Endothelial cell (in vitro differentiated cells): ENCODE measurements at regions not wholly inside any gene's neighbourhood (a gene's known extent, or its start where the extent isn't known, plus 50 kb on each side); places are given as distances from the start of the nearest gene placed in this dataset.
"Not testable (repeated sequence)": the region's sequence is repeated elsewhere in the genome, so short reads cannot be mapped to it uniquely, and the experiment has no call there.

ENCODE experiments used
- DNase-seq: peaks from one replicate; pipeline ENCODE4 v3.0.0; 2021; ENCODE audit warnings: low spot score
- H3K27ac Mint-ChIP-seq: one replicate; pipeline ENCODE4 v1.8.0; 2021; ENCODE audit warnings: mixed read lengths, inconsistent platforms; ENCODE audit not compliant: unreplicated experiment
- H3K27me3 Mint-ChIP-seq: one replicate; pipeline ENCODE4 v1.8.0; 2021; ENCODE audit warnings: mild to moderate bottlenecking, moderate library complexity, mixed read lengths, inconsistent platforms; ENCODE audit not compliant: unreplicated experiment
- H3K36me3 Mint-ChIP-seq: one replicate; pipeline ENCODE4 v1.8.0; 2021; ENCODE audit warnings: mild to moderate bottlenecking, low read depth, mixed read lengths, inconsistent platforms; ENCODE audit not compliant: unreplicated experiment
- H3K4me1 Mint-ChIP-seq: one replicate; pipeline ENCODE4 v1.8.0; 2021; ENCODE audit warnings: mild to moderate bottlenecking, mixed read lengths, inconsistent platforms; ENCODE audit not compliant: unreplicated experiment
- H3K4me3 Mint-ChIP-seq: one replicate; pipeline ENCODE4 v1.8.0; 2021; ENCODE audit warnings: mild to moderate bottlenecking, mixed read lengths, inconsistent platforms; ENCODE audit not compliant: unreplicated experiment
- H3K9me3 Mint-ChIP-seq: one replicate; pipeline ENCODE4 v1.8.0; 2021; ENCODE audit warnings: mixed read lengths, inconsistent platforms; ENCODE audit not compliant: unreplicated experiment
- TF ChIP-seq, protein P1 (sequence below): fragments of 200-600 bp; sonication (generic); IDR thresholded peaks from one replicate; pipeline ENCODE4 v1.5.0; 2021; ENCODE audit warnings: antibody characterized with exemption; ENCODE audit not compliant: unreplicated experiment

DNA sequence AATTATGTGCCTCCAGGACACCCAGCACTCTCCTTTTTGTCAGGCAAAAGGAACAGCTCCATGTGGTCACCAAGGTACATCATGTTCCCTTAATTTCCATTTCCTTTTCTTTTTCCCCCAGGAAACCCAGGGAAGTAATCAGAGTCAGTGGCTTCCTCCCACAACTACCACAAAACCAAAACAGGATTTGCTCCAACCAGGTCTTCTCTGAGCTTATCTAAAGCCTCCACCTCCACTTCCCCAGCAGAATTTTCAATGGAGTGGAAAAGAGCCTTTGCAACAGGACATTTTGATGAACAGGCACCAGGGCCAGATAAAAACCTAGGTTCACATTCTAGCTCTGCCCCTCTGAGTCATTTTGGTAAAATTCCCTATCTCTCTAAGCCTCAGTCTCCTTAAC is 154.3 kb downstream of the NR2F2 start:
- H3K36me3 Mint-ChIP-seq = no peaks in the 10 kb centered on the region
- TF ChIP-seq, protein P1, sequence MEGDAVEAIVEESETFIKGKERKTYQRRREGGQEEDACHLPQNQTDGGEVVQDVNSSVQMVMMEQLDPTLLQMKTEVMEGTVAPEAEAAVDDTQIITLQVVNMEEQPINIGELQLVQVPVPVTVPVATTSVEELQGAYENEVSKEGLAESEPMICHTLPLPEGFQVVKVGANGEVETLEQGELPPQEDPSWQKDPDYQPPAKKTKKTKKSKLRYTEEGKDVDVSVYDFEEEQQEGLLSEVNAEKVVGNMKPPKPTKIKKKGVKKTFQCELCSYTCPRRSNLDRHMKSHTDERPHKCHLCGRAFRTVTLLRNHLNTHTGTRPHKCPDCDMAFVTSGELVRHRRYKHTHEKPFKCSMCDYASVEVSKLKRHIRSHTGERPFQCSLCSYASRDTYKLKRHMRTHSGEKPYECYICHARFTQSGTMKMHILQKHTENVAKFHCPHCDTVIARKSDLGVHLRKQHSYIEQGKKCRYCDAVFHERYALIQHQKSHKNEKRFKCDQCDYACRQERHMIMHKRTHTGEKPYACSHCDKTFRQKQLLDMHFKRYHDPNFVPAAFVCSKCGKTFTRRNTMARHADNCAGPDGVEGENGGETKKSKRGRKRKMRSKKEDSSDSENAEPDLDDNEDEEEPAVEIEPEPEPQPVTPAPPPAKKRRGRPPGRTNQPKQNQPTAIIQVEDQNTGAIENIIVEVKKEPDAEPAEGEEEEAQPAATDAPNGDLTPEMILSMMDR = no peak
- peaks cover 9% of the 10 kb centered on the region for H3K4me1 Mint-ChIP-seq
- H3K27ac Mint-ChIP-seq = no peak overlapping the region
- peaks cover 3% of the 10 kb centered on the region for H3K27me3 Mint-ChIP-seq
- no peak overlapping the region for H3K4me3 Mint-ChIP-seq
- DNase-seq = no peak
- no peaks in the 10 kb centered on the region for H3K9me3 Mint-ChIP-seq

DNA sequence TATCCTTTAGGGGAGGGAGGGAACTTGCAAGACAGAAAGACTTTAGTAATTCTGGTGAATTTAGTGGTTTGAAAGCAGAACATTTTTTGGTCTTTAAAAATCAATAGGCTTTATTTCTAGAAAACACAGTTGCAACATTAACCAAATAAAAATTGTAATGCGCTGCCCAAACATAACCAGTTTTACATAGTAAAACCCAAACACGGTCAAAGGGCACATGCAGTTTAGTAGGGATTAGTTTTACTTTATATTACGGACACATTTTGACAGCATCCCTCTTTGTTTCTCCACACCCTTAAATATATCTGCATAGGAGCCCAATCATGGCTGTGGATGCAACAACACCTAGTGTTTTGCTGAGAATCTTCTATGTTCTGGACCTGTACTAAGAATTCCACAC is 156.7 kb downstream of the NR2F2 start:
- H3K36me3 Mint-ChIP-seq = no peaks in the 10 kb centered on the region
- no peak overlapping the region for H3K4me3 Mint-ChIP-seq
- H3K27ac Mint-ChIP-seq = no peak overlapping the region
- H3K9me3 Mint-ChIP-seq = no peaks in the 10 kb centered on the region
- H3K27me3 Mint-ChIP-seq = peaks cover 6% of the 10 kb centered on the region
- TF ChIP-seq, protein P1 = no peak
- peaks cover 9% of the 10 kb centered on the region for H3K4me1 Mint-ChIP-seq
- no peak for DNase-seq

DNA sequence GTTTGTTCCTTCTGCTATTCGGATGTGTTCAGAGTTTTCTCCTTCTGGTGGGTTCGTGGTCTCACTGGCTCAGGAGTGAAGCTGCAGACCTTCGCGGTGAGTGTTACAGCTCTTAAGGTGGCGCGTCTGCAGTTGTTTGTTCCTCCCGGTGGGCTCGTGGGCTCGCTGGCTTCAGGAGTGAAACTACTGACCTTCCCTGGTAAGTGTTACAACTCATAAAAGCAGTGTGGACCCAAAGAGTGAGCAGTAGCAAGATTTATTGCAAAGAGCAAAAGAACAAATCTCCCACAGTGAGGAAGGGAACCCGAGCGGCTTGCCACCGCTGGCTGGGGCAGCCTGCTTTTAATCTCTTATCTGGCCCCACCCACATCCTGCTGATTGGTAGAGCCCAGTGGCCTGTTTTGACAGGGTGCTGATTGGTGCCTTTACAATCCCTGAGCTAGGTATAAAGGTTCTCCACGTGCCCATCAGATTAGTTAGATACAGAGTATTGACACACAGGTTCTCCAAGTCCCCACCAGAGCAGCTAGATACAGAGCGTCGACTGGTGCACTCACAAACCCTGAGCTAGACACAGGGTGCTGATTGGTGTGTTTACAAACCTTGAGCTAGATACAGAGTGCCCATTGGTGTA is 160.7 kb downstream of the NR2F2 start:
- H3K36me3 Mint-ChIP-seq, DNase-seq, H3K27me3 Mint-ChIP-seq, H3K9me3 Mint-ChIP-seq, H3K27ac Mint-ChIP-seq, H3K4me1 Mint-ChIP-seq: not testable (repeated sequence)
- H3K4me3 Mint-ChIP-seq = peak overlapping the region; percentile 82

DNA sequence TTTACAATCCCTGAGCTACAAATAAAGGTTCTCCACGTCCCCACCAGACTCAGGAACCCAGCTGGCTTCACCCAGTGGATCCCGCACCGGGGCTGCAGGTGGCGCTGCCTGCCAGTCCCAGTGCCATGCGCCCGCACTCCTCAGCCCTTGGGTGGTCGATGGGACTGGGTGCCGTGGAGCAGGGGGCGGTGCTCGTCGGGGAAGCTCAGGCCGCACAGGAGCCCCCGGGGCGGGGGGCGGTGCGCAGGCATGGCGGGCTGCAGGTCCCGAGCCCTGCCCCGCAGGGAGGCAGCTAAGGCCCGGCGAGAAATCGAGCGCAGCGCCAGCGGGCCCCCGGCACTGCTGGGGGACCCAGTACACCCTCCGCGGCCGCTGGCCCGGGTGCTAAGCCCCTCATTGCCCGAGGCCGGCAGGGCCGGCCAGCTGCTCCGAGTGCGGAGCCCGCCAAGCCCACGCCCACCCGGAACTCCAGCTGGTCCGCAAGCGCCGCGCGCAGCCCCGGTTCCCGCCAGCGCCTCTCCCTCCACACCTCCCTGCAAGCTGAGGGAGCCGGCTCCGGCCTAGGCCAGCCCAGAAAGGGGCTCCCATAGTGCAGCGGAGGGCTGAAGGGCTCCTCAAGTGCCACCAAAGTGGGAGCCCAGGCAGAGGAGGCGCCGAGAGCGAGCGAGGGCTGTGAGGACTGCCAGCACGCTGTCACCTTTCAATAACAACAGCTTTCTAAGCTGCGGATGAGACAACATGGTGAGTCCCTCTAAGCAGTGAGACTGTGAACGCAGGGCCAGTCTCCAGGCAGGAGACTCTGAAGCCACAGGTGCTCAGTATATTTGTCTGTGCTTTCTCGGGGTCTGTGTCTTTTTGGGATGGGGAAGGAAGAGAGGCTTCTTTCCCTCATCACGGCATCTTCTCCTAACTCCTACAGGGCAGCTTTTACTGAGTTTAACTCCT is 161.5 kb downstream of the NR2F2 start:
- H3K27ac Mint-ChIP-seq, H3K36me3 Mint-ChIP-seq, H3K27me3 Mint-ChIP-seq, H3K9me3 Mint-ChIP-seq, H3K4me1 Mint-ChIP-seq: not testable (repeated sequence)
- DNase-seq = peak; percentile 37
- H3K4me3 Mint-ChIP-seq = peak overlapping the region; percentile 83
- TF ChIP-seq, protein P1 = peak; percentile 12

DNA sequence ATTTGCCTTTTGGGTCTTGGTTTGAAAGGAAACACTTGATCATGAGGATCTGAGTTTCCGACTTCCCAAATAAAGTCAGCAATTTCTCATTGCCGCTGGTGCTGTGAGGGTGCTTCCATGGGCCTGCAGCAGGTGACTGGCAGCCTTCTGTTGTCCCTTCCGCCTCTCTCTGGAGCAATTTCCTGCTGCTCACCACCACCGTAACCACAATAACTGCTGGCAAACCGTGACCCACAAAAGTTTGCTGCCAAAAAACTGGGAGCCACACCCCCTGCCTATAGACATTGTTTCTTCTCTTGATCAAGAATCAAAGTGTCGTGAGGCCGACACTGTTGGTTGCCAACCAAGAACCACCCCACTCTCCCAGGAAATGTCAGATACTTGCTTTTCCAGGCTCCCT is 164.0 kb downstream of the NR2F2 start:
- H3K27me3 Mint-ChIP-seq = peaks cover 6% of the 10 kb centered on the region
- H3K9me3 Mint-ChIP-seq = no peaks in the 10 kb centered on the region
- TF ChIP-seq, protein P1 = no peak
- H3K36me3 Mint-ChIP-seq = no peaks in the 10 kb centered on the region
- H3K4me1 Mint-ChIP-seq = peaks cover 4% of the 10 kb centered on the region
- no peak for DNase-seq
- H3K4me3 Mint-ChIP-seq = no peak overlapping the region
- no peak overlapping the region for H3K27ac Mint-ChIP-seq
